OCI-LY7 (cell line): ENCODE measurements at regions not wholly inside any gene's neighbourhood (a gene's known extent, or its start where the extent isn't known, plus 50 kb on each side); places are given as distances from the start of the nearest gene placed in this dataset.
A peak's percentile ranks its signal among the peaks of the same experiment; 100 is the strongest.
"Not testable (repeated sequence)": the region's sequence is repeated elsewhere in the genome, so short reads cannot be mapped to it uniquely, and the experiment has no call there.

Experiments
- BruUV-seq: library from RNA; stranded (reverse); fragments of 400-500 nt; replicated peaks from 2 replicates; lab custom pipeline; 2021; lab: Mats Ljungman, UMichigan
- CTCF ChIA-PET: fragments of 300-600 bp; sonication (Branson Sonifier 250); formaldehyde crosslinking; loops from one replicate; lab custom pipeline; 2022; ENCODE audit warnings: antibody characterized with exemption; ENCODE audit not compliant: unreplicated experiment; lab: Charles Lee
- POLR2A ChIA-PET: fragments of 300-600 bp; sonication (Branson Sonifier 250); formaldehyde crosslinking; loops from one replicate; lab custom pipeline; 2022; ENCODE audit warnings: antibody characterized with exemption; lab: Charles Lee
- DNase-seq: peaks from one replicate; pipeline ENCODE4 v3.0.0-alpha.2; 2015; ENCODE audit warnings: low spot score
- H2AFZ ChIP-seq: fragments of 200-600 bp; sonication (generic), shearing (Covaris generic); 2 replicates; pipeline ENCODE4 v1.6.1; 2014; ENCODE audit warnings: mild to moderate bottlenecking, antibody characterized with exemption, low read length, moderate library complexity
- H3K27ac ChIP-seq: fragments of 200-600 bp; sonication (generic); 2 replicates; pipeline ENCODE4 v1.5.1; 2014; ENCODE audit warnings: mixed run types, low read depth, mild to moderate bottlenecking, moderate library complexity, low read length, inconsistent platforms; ENCODE audit not compliant: poor library complexity, severe bottlenecking
- H3K36me3 ChIP-seq: fragments of 200-600 bp; sonication (generic); 2 replicates; pipeline ENCODE4 v1.6.1; 2014; ENCODE audit warnings: mild to moderate bottlenecking, antibody characterized with exemption, low read length, moderate library complexity, mixed read lengths; ENCODE audit not compliant: insufficient read depth
- H3K4me1 ChIP-seq: fragments of 200-600 bp; sonication (generic); 2 replicates; pipeline ENCODE4 v1.5.1; 2014; ENCODE audit warnings: mild to moderate bottlenecking, low read length; ENCODE audit not compliant: insufficient read depth, poor library complexity, severe bottlenecking
- H3K4me2 ChIP-seq: fragments of 200-600 bp; sonication (generic); 2 replicates; pipeline ENCODE4 v1.6.1; 2014; ENCODE audit warnings: mild to moderate bottlenecking, low read length
- H3K4me3 ChIP-seq: fragments of 200-600 bp; sonication (generic); 2 replicates; pipeline ENCODE4 v1.5.1; 2014; ENCODE audit warnings: mild to moderate bottlenecking, low read depth, low read length; ENCODE audit not compliant: poor library complexity, severe bottlenecking
- H3K79me2 ChIP-seq: fragments of 200-600 bp; sonication (generic); 2 replicates; pipeline ENCODE4 v1.6.1; 2016; ENCODE audit warnings: low read depth, mild to moderate bottlenecking, low read length, moderate library complexity, mixed read lengths; ENCODE audit not compliant: insufficient read depth
- H3K9me2 ChIP-seq: fragments of 200-600 bp; sonication (generic); 2 replicates; pipeline ENCODE4 v1.6.1; 2016; ENCODE audit warnings: mild to moderate bottlenecking, low read length, mixed read lengths; ENCODE audit not compliant: insufficient read depth
- H3K9me3 ChIP-seq: fragments of 200-600 bp; sonication (generic); 2 replicates; pipeline ENCODE4 v1.6.1; 2014; ENCODE audit warnings: mild to moderate bottlenecking, mixed run types, low read length, mixed read lengths
- H4K20me1 ChIP-seq: fragments of 200-600 bp; sonication (generic); 2 replicates; pipeline ENCODE4 v1.6.1; 2014; ENCODE audit warnings: mild to moderate bottlenecking, antibody characterized with exemption, low read length, moderate library complexity, mixed read lengths; ENCODE audit not compliant: insufficient read depth
- EZH2phosphoT487 ChIP-seq: fragments of 200-600 bp; sonication (generic); IDR thresholded peaks from 2 replicates; pipeline ENCODE4 v1.6.1; 2018; ENCODE audit warnings: low read depth, borderline replicate concordance, mild to moderate bottlenecking, mixed run types, antibody characterized with exemption, low read length, moderate library complexity, mixed read lengths
- intact Hi-C: fragments of 100-400 bp; cut with micrococcal nuclease; formaldehyde crosslinking; loops from one replicate; pipeline ENCODE4 v1.10.0; 2022; ENCODE audit not compliant: unreplicated experiment
- TF ChIP-seq, protein P1 (sequence below): fragments of 200-600 bp; sonication (generic); conservative IDR thresholded peaks from 2 replicates; pipeline ENCODE4 v1.5.1; 2014; ENCODE audit warnings: mild to moderate bottlenecking, antibody characterized with exemption, low read length, moderate library complexity, mixed read lengths

GRCh38 chr6:147961481-147962141 lies 381.0 kb upstream of the SASH1 start:
- Histone ChIP-seq H3K4me1 (no peaks in the 10 kb centered on the region), H2AFZ (no peak overlapping the region), H3K9me2 (no peaks in the 10 kb centered on the region), H3K4me2 (no peak overlapping the region), H4K20me1 (no peaks in the 10 kb centered on the region), H3K4me3 (no peak overlapping the region), H3K79me2 (no peaks in the 10 kb centered on the region), H3K36me3 (no peaks in the 10 kb centered on the region), H3K9me3 (no peaks in the 10 kb centered on the region), H3K27ac (no peak overlapping the region)
- BruUV-seq = no TSS peak
- intact Hi-C loops = no loop called here
- DNase-seq = no peak
- no peak for TF ChIP-seq EZH2phosphoT487
- TF ChIP-seq, protein P1, sequence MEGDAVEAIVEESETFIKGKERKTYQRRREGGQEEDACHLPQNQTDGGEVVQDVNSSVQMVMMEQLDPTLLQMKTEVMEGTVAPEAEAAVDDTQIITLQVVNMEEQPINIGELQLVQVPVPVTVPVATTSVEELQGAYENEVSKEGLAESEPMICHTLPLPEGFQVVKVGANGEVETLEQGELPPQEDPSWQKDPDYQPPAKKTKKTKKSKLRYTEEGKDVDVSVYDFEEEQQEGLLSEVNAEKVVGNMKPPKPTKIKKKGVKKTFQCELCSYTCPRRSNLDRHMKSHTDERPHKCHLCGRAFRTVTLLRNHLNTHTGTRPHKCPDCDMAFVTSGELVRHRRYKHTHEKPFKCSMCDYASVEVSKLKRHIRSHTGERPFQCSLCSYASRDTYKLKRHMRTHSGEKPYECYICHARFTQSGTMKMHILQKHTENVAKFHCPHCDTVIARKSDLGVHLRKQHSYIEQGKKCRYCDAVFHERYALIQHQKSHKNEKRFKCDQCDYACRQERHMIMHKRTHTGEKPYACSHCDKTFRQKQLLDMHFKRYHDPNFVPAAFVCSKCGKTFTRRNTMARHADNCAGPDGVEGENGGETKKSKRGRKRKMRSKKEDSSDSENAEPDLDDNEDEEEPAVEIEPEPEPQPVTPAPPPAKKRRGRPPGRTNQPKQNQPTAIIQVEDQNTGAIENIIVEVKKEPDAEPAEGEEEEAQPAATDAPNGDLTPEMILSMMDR = no peak
- ChIA-PET CTCF (no interaction called here), POLR2A (interaction anchor here (0.7 kb wide), 1 partner anchor 38 kb away, joined by 3 read pairs; no protein-coding TSS in a partner anchor)

- H3K9me2 ChIP-seq, DNase-seq, H2AFZ ChIP-seq, CTCF ChIA-PET, H3K79me2 ChIP-seq, H4K20me1 ChIP-seq, H3K27ac ChIP-seq, H3K9me3 ChIP-seq, H3K36me3 ChIP-seq, intact Hi-C loops, H3K4me2 ChIP-seq, POLR2A ChIA-PET, BruUV-seq, H3K4me3 ChIP-seq, H3K4me1 ChIP-seq: not testable (repeated sequence)
These were observed 377.2 kb upstream of the SASH1 start for GRCh38 chr6:147965448-147965847.

DNA sequence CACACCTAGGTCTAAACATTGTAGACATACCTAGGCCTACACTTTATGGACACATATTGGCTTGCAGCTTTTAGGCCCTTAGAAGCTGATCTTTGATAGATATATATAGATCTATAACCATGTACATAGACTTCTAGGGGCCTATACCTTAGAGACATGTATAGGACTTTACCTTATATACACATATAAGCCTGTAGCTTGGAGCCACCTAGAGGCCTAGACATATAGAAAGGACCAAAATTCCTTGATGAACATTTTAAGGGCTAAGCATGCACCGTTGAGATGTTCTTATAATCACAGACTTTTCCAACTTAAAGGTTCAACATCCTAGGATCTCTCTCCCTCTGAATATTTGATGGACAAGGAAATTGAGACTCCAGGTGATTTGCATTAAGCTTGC lies 371.7 kb upstream of the SASH1 start:
- Histone ChIP-seq H3K9me2 (no peaks in the 10 kb centered on the region), H3K4me3 (no peak overlapping the region), H3K4me1 (no peaks in the 10 kb centered on the region), H3K4me2 (no peak overlapping the region), H4K20me1 (no peaks in the 10 kb centered on the region), H3K27ac (no peak overlapping the region), H3K36me3 (no peaks in the 10 kb centered on the region), H3K9me3 (no peaks in the 10 kb centered on the region), H2AFZ (no peak overlapping the region), H3K79me2 (no peaks in the 10 kb centered on the region)
- CTCF ChIA-PET = no interaction called here
- BruUV-seq = no TSS peak
- intact Hi-C loops = no loop called here
- POLR2A ChIA-PET = no interaction called here
- DNase-seq = peak; percentile 5
- TF ChIP-seq, protein P1 = peak; percentile 55
- TF ChIP-seq EZH2phosphoT487 = no peak
